ENCODE measurements at regions not wholly inside any gene's neighbourhood (a gene's known extent, or its start where the extent isn't known, plus 50 kb on each side); places are given as distances from the start of the nearest gene placed in this dataset.

GRCh38 chr7:113392841-113393540 is 274.6 kb upstream of the SMIM30 start:
- DNase-seq, result no peak
- peaks cover 0 to 4% (median 0%) of the 10 kb centered on the region in 5 donors for H3K4me1 ChIP-seq (ENCODE audit: control insufficient read depth in 5 of 5, insufficient read depth in 5 of 5, low read length in 5 of 5)
- ATAC-seq (ENCODE audit: insufficient read depth, low FRiP score), result no peak
- peaks cover 0 to 2% (median 0%) of the 10 kb centered on the region in 4 donors for H3K9me3 ChIP-seq (ENCODE audit: control insufficient read depth in 4 of 4, insufficient read depth in 3 of 4, low read length in 3 of 4)
- H3K36me3 ChIP-seq (ENCODE audit: control insufficient read depth in 4 of 4, insufficient read depth in 4 of 4, low read length in 4 of 4), result no peaks in the 10 kb centered on the region
- 64 to 66% methylated on average over 2 of the region's 2 CpGs for WGBS, 2 donors
- no peak for TF ChIP-seq CTCF (IDR thresholded peaks at IDR 0.05; ENCODE audit: control extremely low read depth, extremely low read depth)
- no peak overlapping the region for H3K9ac ChIP-seq (ENCODE audit: insufficient read depth in 1 of 2, low read length in 2 of 2)
- no peak overlapping the region for H3K27ac ChIP-seq (ENCODE audit: low read depth in 1 of 2, low read length in 1 of 2)
- H3K4me3 ChIP-seq, result no peak overlapping the region
- H3K27me3 ChIP-seq (ENCODE audit: control insufficient read depth in 3 of 3, insufficient read depth in 3 of 3, low read length in 2 of 3), result no peaks in the 10 kb centered on the region

DNA sequence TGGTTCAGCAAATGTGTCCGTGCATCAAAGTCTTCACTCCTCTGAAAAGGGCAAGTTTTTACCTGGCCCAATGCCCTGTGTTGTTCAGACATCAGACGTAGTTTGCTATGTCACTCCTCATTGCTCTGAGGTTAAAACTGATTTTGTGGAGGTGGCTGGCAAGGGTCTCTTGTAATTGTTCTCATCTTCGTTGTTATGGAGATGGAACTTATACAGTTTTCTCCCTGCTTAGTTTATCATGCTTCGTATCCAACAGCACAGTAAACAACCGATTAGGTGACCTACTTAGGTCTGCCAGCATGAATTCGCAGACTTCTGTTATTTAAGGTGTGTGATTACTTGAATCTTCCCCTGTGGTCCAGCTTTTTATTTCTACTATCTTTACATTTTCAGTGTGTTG is 274.1 kb upstream of the SMIM30 start:
- no peak overlapping the region for H3K9ac ChIP-seq (ENCODE audit: insufficient read depth in 1 of 2, low read length in 2 of 2)
- DNase-seq (no peak), ATAC-seq (ENCODE audit: insufficient read depth, low FRiP score) (no peak)
- no peak for TF ChIP-seq CTCF (IDR thresholded peaks at IDR 0.05; ENCODE audit: control extremely low read depth, extremely low read depth)
- H3K4me1 ChIP-seq (ENCODE audit: control insufficient read depth in 5 of 5, insufficient read depth in 5 of 5, low read length in 5 of 5), result peaks cover 0 to 4% (median 0%) of the 10 kb centered on the region in 5 donors
- no peak overlapping the region for H3K4me3 ChIP-seq
- WGBS, 2 donors, result 65 to 78% methylated on average over 6 of the region's 6 CpGs
- H3K27me3 ChIP-seq (ENCODE audit: control insufficient read depth in 3 of 3, insufficient read depth in 3 of 3, low read length in 2 of 3), result no peaks in the 10 kb centered on the region
- peaks cover 0 to 2% (median 0%) of the 10 kb centered on the region in 4 donors for H3K9me3 ChIP-seq (ENCODE audit: control insufficient read depth in 4 of 4, insufficient read depth in 3 of 4, low read length in 3 of 4)
- H3K27ac ChIP-seq (ENCODE audit: low read depth in 1 of 2, low read length in 1 of 2), result no peak overlapping the region
- H3K36me3 ChIP-seq (ENCODE audit: control insufficient read depth in 4 of 4, insufficient read depth in 4 of 4, low read length in 4 of 4), result no peaks in the 10 kb centered on the region

DNA sequence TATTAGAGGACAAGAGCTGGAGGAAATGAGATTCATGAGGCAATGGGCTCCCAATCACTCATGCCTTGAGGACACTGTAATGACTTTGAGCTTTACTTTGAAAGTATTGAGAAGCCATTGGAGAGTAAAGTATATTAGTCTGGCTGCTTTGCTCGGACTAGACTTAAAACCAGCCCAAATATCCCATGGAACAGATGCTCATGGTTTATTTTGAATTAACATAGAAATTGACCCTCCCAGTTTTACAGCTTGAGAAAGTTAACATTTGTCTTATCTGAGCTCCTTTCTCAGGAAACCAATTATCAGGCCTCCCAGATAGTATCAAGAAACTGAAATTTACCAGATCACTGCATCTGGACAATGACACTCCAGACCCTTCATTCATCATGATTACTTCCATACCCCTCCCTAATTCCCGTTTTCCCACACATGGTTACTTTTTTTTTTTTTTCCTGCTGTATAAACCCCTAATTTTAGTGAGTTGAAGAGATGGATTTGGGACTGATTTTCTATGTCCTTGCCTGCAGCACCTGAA is 270.8 kb upstream of the SMIM30 start:
- Histone ChIP-seq H3K36me3 (ENCODE audit: control insufficient read depth in 4 of 4, insufficient read depth in 4 of 4, low read length in 4 of 4) (no peaks in the 10 kb centered on the region), H3K9ac (ENCODE audit: insufficient read depth in 1 of 2, low read length in 2 of 2) (no peak overlapping the region), H3K4me3 (no peak overlapping the region), H3K4me1 (ENCODE audit: control insufficient read depth in 5 of 5, insufficient read depth in 5 of 5, low read length in 5 of 5) (peaks cover 0 to 4% (median 0%) of the 10 kb centered on the region in 5 donors), H3K27ac (ENCODE audit: low read depth in 1 of 2, low read length in 1 of 2) (no peak overlapping the region), H3K27me3 (ENCODE audit: control insufficient read depth in 3 of 3, insufficient read depth in 3 of 3, low read length in 2 of 3) (no peaks in the 10 kb centered on the region), H3K9me3 (ENCODE audit: control insufficient read depth in 4 of 4, insufficient read depth in 3 of 4, low read length in 3 of 4) (peaks cover 0 to 2% (median 0%) of the 10 kb centered on the region in 4 donors)
- DNase-seq (no peak), ATAC-seq (ENCODE audit: insufficient read depth, low FRiP score) (no peak)
- no peak for TF ChIP-seq CTCF (IDR thresholded peaks at IDR 0.05; ENCODE audit: control extremely low read depth, extremely low read depth)
- 62 to 80% methylated on average over 2 of the region's 2 CpGs for WGBS, 2 donors
